K562 (cell line): ENCODE measurements at regions not wholly inside any gene's neighbourhood (a gene's known extent, or its start where the extent isn't known, plus 50 kb on each side); places are given as distances from the start of the nearest gene placed in this dataset.

Experiments used
- ARHGAP35 ChIP-seq: fragments of 450-650 bp; IDR thresholded peaks from 2 replicates; pipeline ENCODE4 v1.6.1; 2018; ENCODE audit not compliant: partially characterized antibody
- CBX2 ChIP-seq: fragments of 200-600 bp; sonication (generic); IDR thresholded peaks from one replicate; pipeline ENCODE4 v1.6.1; 2012; ENCODE audit warnings: mild to moderate bottlenecking, low read length, inconsistent platforms; ENCODE audit not compliant: insufficient read depth, poor library complexity, severe bottlenecking
- EZH2 ChIP-seq: IDR thresholded peaks from 2 replicates; pipeline ENCODE4 v1.6.1; 2012; ENCODE audit warnings: low read depth, mild to moderate bottlenecking, inconsistent platforms, low read length, borderline replicate concordance
- FOXP1 ChIP-seq: sonication (generic); formaldehyde crosslinking; IDR thresholded peaks from 2 replicates; pipeline ENCODE4 v1.8.0; 2022; ENCODE audit warnings: mild to moderate bottlenecking, missing genetic modification reagents
- GABPA ChIP-seq: fragments of 200-800 bp; sonication (Bioruptor generic); conservative IDR thresholded peaks from 2 replicates; pipeline ENCODE4 v1.6.1; 2016; ENCODE audit warnings: low read depth, missing genetic modification characterization, missing compliant biosample characterization
- RERE ChIP-seq: sonication (generic); formaldehyde crosslinking; IDR thresholded peaks from 2 replicates; pipeline ENCODE4 v1.8.0; 2023; ENCODE audit warnings: missing genetic modification reagents, mild to moderate bottlenecking, borderline replicate concordance
- TF ChIP-seq, protein P1 (sequence below), 3 experiments: IDR thresholded peaks in 2 of 3; conservative IDR thresholded peaks in 1 of 3; 2 replicates each; pipeline ENCODE4 v1.5.1; 2011 to 2012; ENCODE audit warnings: low read length in 3 of 3, mild to moderate bottlenecking in 3 of 3, control low read depth in 2 of 3, improper control_type of control experiment in 1 of 3, inconsistent platforms in 1 of 3, low read depth in 1 of 3, mixed read lengths in 1 of 3, moderate library complexity in 1 of 3; ENCODE audit not compliant: insufficient read depth in 2 of 3

- TF ChIP-seq, protein P1, sequence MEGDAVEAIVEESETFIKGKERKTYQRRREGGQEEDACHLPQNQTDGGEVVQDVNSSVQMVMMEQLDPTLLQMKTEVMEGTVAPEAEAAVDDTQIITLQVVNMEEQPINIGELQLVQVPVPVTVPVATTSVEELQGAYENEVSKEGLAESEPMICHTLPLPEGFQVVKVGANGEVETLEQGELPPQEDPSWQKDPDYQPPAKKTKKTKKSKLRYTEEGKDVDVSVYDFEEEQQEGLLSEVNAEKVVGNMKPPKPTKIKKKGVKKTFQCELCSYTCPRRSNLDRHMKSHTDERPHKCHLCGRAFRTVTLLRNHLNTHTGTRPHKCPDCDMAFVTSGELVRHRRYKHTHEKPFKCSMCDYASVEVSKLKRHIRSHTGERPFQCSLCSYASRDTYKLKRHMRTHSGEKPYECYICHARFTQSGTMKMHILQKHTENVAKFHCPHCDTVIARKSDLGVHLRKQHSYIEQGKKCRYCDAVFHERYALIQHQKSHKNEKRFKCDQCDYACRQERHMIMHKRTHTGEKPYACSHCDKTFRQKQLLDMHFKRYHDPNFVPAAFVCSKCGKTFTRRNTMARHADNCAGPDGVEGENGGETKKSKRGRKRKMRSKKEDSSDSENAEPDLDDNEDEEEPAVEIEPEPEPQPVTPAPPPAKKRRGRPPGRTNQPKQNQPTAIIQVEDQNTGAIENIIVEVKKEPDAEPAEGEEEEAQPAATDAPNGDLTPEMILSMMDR (IDR thresholded peaks at IDR 0.05 in 2 of 3, conservative IDR thresholded peaks at IDR 0.05 in 1 of 3; ENCODE audit: insufficient read depth in 2 of 3, low read depth in 1 of 3, low read length in 3 of 3) = no peak
- no peak for TF ChIP-seq EZH2
- no peak for TF ChIP-seq CBX2
- no peak for TF ChIP-seq GABPA (tag)
- TF ChIP-seq FOXP1 (CRISPR knock-in tag) = no peak
- TF ChIP-seq RERE (CRISPR knock-in tag) = no peak
- no peak for TF ChIP-seq ARHGAP35
Measured at GRCh38 chr6:12379181-12379580, 89.0 kb downstream of the EDN1 start.
